Spleen (tissue), 11 donors: ENCODE measurements at regions not wholly inside any gene's neighbourhood (a gene's known extent, or its start where the extent isn't known, plus 50 kb on each side); places are given as distances from the start of the nearest gene placed in this dataset.

Experiments used
- DNase-seq: peaks from one replicate; pipeline ENCODE4 v3.0.0-alpha.2; 2020
- H3K27ac ChIP-seq, 8 donors: fragments of 200-600 bp; sonication (generic) in 7 of 8; 1 replicate in 4 of 8; 2 replicates in 4 of 8; pipeline versions ENCODE4 v1.5.0 to v1.8.0; 2016 to 2021; ENCODE audit warnings: inconsistent platforms in 4 of 8, mild to moderate bottlenecking in 4 of 8, moderate library complexity in 1 of 8
- H3K27me3 ChIP-seq, 7 donors: fragments of 200-600 bp; sonication (generic) in 6 of 7; replicated peaks in 1 of 7; 1 replicate in 4 of 7; 2 replicates in 3 of 7; pipeline versions ENCODE4 v1.5.0 to v1.8.0; 2016 to 2021; ENCODE audit warnings: inconsistent platforms in 3 of 7, mild to moderate bottlenecking in 1 of 7
- H3K36me3 ChIP-seq, 6 donors: fragments of 200-600 bp; sonication (generic) in 5 of 6; 1 replicate in 4 of 6; 2 replicates in 2 of 6; pipeline versions ENCODE4 v1.5.0 to v1.8.0; 2016 to 2021; ENCODE audit warnings: inconsistent platforms in 2 of 6
- H3K4me1 ChIP-seq, 6 donors: fragments of 200-600 bp; sonication (generic) in 5 of 6; 1 replicate in 3 of 6; 2 replicates in 3 of 6; pipeline versions ENCODE4 v1.5.0 to v1.8.0; 2016 to 2021; ENCODE audit warnings: inconsistent platforms in 3 of 6
- H3K4me3 ChIP-seq, 8 donors: fragments of 200-600 bp; sonication (generic) in 7 of 8; 1 replicate in 4 of 8; 2 replicates in 4 of 8; pipeline versions ENCODE4 v1.5.0 to v1.8.0; 2016 to 2021; ENCODE audit warnings: inconsistent platforms in 4 of 8, mild to moderate bottlenecking in 4 of 8, moderate library complexity in 2 of 8
- H3K9me3 ChIP-seq, 8 donors: fragments of 200-600 bp; sonication (generic) in 7 of 8; 1 replicate in 4 of 8; 2 replicates in 4 of 8; pipeline versions ENCODE4 v1.5.0 to v1.8.0; 2016 to 2021; ENCODE audit warnings: inconsistent platforms in 4 of 8
- CTCF ChIP-seq, 11 experiments: fragments of 200-600 bp in 7 of 11; fragments of 450-650 bp in 4 of 11; sonication (generic) in 4 of 11; IDR thresholded peaks in 8 of 11; conservative IDR thresholded peaks in 3 of 11; 1 replicate in 7 of 11; 2 replicates in 4 of 11; pipeline versions ENCODE4 v1.4.0 to v1.8.0; 2016 to 2021; ENCODE audit warnings: antibody characterized with exemption in 11 of 11, inconsistent platforms in 4 of 11, mild to moderate bottlenecking in 1 of 11
- POLR2A ChIP-seq, 3 donors: fragments of 450-650 bp; IDR thresholded peaks; one replicate each; pipeline ENCODE4 v1.5.1; 2017; ENCODE audit warnings: antibody characterized with exemption in 3 of 3, mild to moderate bottlenecking in 1 of 3
- POLR2AphosphoS5 ChIP-seq, 3 donors: sonication (generic); formaldehyde crosslinking; IDR thresholded peaks; one replicate each; pipeline ENCODE4 v1.5.1; 2017; ENCODE audit warnings: antibody characterized with exemption in 3 of 3
- WGBS, 5 donors: extraction: QIAGEN DNeasy Blood & Tissue Kit in 3 of 5; methylation state at CpG; one replicate each; pipeline versions ENCODE4 v1.1.5 to v1.1.7; 2013 to 2018; 5-methylcytosine and 5-hydroxymethylcytosine counted together
- intact Hi-C: fragments of 100-400 bp; cut with DNase I; formaldehyde crosslinking; loops from one replicate; pipeline ENCODE4 v1.15.0; 2023; ENCODE audit warnings: low total_unique reads
- donor health status: healthy with polysubstance abuse.
- donor health status: DM: no; HTN: no; CAD: no; lungs with moderate emphysema.
- donor health status: DM: no; HTN: no; CAD: no.
- donor health status: Bipolar disorder and iron deficiency.
- donor health status: healthy.
- donor health status: DM: no; HTN: no; CAD: no.
- donor health status: DM: yes; HTN: yes; CAD: no.

GRCh38 chr10:117674646-117675045 is 132.1 kb downstream of the EMX2 start:
- no peak overlapping the region for H3K27ac ChIP-seq
- no peak for TF ChIP-seq CTCF (IDR thresholded peaks at IDR 0.05 in 8 of 11, conservative IDR thresholded peaks at IDR 0.05 in 3 of 11)
- TF ChIP-seq POLR2A (IDR thresholded peaks at IDR 0.05): no peak
- no peak for TF ChIP-seq POLR2AphosphoS5 (IDR thresholded peaks at IDR 0.05)
- peaks cover 0 to 41% (median 0%) of the 10 kb centered on the region in 7 donors for H3K27me3 ChIP-seq
- H3K9me3 ChIP-seq: peaks cover 0 to 8% (median 0%) of the 10 kb centered on the region in 8 donors
- no peaks in the 10 kb centered on the region for H3K4me1 ChIP-seq
- WGBS, 5 donors: 74 to 84% (median 81%) methylated on average over 6 of the region's 6 CpGs
- DNase-seq: no peak
- H3K4me3 ChIP-seq: no peak overlapping the region
- H3K36me3 ChIP-seq: no peaks in the 10 kb centered on the region
- intact Hi-C loops: no loop called here

- H3K4me1 ChIP-seq: no peaks in the 10 kb centered on the region
- WGBS, 5 donors: 45 to 68% (median 57%) methylated on average over 14 to 15 of the region's 15 CpGs
- TF ChIP-seq POLR2A (IDR thresholded peaks at IDR 0.05) (no peak), POLR2AphosphoS5 (IDR thresholded peaks at IDR 0.05) (no peak), CTCF (IDR thresholded peaks at IDR 0.05 in 8 of 11, conservative IDR thresholded peaks at IDR 0.05 in 3 of 11) (no peak)
- peaks cover 0 to 41% (median 0%) of the 10 kb centered on the region in 7 donors for H3K27me3 ChIP-seq
- no peaks in the 10 kb centered on the region for H3K36me3 ChIP-seq
- no peak overlapping the region for H3K27ac ChIP-seq
- intact Hi-C loops: no loop called here
- H3K9me3 ChIP-seq: peaks cover 0 to 8% (median 0%) of the 10 kb centered on the region in 8 donors
- no peak for DNase-seq
- no peak overlapping the region for H3K4me3 ChIP-seq
Measured at GRCh38 chr10:117675514-117676055, 133.0 kb downstream of the EMX2 start.

- TF ChIP-seq CTCF (IDR thresholded peaks at IDR 0.05 in 8 of 11, conservative IDR thresholded peaks at IDR 0.05 in 3 of 11): no peak
- TF ChIP-seq POLR2AphosphoS5 (IDR thresholded peaks at IDR 0.05): no peak
- TF ChIP-seq POLR2A (IDR thresholded peaks at IDR 0.05): no peak
- peaks cover 0 to 41% (median 0%) of the 10 kb centered on the region in 7 donors for H3K27me3 ChIP-seq
- no peak for DNase-seq
- no peaks in the 10 kb centered on the region for H3K36me3 ChIP-seq
- H3K4me1 ChIP-seq: no peaks in the 10 kb centered on the region
- WGBS, 5 donors: 49 to 75% (median 61%) methylated on average over 7 of the region's 7 CpGs
- intact Hi-C loops: no loop called here
- no peak overlapping the region for H3K27ac ChIP-seq
- H3K4me3 ChIP-seq: no peak overlapping the region
- peaks cover 0 to 8% (median 0%) of the 10 kb centered on the region in 8 donors for H3K9me3 ChIP-seq
Measured at GRCh38 chr10:117677239-117677638, 134.7 kb downstream of the EMX2 start.

GRCh38 chr10:117677890-117678500 is 135.4 kb downstream of the EMX2 start:
- Histone ChIP-seq H3K27me3 (peaks cover 0 to 40% (median 0%) of the 10 kb centered on the region in 7 donors), H3K4me1 (no peaks in the 10 kb centered on the region), H3K36me3 (no peaks in the 10 kb centered on the region), H3K9me3 (peaks cover 0 to 8% (median 0%) of the 10 kb centered on the region in 8 donors), H3K27ac (no peak overlapping the region), H3K4me3 (no peak overlapping the region)
- 71 to 89% (median 82%) methylated on average over 6 of the region's 6 CpGs for WGBS, 5 donors
- TF ChIP-seq POLR2AphosphoS5 (IDR thresholded peaks at IDR 0.05): no peak
- TF ChIP-seq POLR2A (IDR thresholded peaks at IDR 0.05): no peak
- no peak for TF ChIP-seq CTCF (IDR thresholded peaks at IDR 0.05 in 8 of 11, conservative IDR thresholded peaks at IDR 0.05 in 3 of 11)
- intact Hi-C loops: no loop called here
- DNase-seq: no peak
